ENCODE measurements at regions not wholly inside any gene's neighbourhood (a gene's known extent, or its start where the extent isn't known, plus 50 kb on each side); places are given as distances from the start of the nearest gene placed in this dataset.

DNA sequence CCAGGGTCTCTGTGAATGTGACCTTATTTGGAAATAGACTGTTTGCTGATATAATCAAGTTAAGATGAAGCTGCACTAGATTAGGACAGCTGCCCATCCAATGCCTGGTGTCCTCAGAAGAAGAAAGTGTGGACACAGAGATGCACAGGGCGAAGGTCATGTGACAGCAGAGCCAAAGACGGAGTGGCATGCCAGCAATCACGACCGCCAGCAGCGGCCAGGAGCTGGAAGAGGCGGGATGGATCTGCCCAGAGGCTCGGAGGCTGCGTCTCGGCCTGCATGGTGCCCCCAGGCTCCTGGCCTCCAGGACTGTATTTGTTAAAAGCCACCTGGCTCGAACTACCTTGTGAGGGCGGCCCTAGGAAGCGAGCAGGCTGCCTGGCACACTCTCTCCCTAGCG lies 76.5 kb downstream of the RFLNA start:
- Histone ChIP-seq H3K4me3 (ENCODE audit: low read length) (no peak overlapping the region), H3K27ac (ENCODE audit: low read length) (no peak overlapping the region), H3K36me3 (ENCODE audit: control insufficient read depth, insufficient read depth, low read length) (peaks cover 18% of the 10 kb centered on the region), H3K4me1 (ENCODE audit: control insufficient read depth, insufficient read depth, low read length) (no peaks in the 10 kb centered on the region), H3K9me3 (ENCODE audit: control insufficient read depth, insufficient read depth, low read length) (no peaks in the 10 kb centered on the region), H3K27me3 (ENCODE audit: control insufficient read depth, insufficient read depth, low read length) (no peaks in the 10 kb centered on the region)
- 98% methylated on average over 13 of the region's 13 CpGs for WGBS (ENCODE audit: insufficient coverage)
- Mint-ChIP-seq H3K27ac (no peak overlapping the region), H3K36me3 (no peaks in the 10 kb centered on the region), H3K4me1 (peaks cover 0 to 10% of the 10 kb centered on the region in 2 donors), H3K4me3 (no peak overlapping the region), H3K9me3 (no peaks in the 10 kb centered on the region), H3K27me3 (ENCODE audit: low read depth in 2 of 2) (no peaks in the 10 kb centered on the region)
- intact Hi-C loops (cut with micrococcal nuclease): no loop called here
- TF ChIP-seq, protein P1, sequence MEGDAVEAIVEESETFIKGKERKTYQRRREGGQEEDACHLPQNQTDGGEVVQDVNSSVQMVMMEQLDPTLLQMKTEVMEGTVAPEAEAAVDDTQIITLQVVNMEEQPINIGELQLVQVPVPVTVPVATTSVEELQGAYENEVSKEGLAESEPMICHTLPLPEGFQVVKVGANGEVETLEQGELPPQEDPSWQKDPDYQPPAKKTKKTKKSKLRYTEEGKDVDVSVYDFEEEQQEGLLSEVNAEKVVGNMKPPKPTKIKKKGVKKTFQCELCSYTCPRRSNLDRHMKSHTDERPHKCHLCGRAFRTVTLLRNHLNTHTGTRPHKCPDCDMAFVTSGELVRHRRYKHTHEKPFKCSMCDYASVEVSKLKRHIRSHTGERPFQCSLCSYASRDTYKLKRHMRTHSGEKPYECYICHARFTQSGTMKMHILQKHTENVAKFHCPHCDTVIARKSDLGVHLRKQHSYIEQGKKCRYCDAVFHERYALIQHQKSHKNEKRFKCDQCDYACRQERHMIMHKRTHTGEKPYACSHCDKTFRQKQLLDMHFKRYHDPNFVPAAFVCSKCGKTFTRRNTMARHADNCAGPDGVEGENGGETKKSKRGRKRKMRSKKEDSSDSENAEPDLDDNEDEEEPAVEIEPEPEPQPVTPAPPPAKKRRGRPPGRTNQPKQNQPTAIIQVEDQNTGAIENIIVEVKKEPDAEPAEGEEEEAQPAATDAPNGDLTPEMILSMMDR (IDR thresholded peaks at IDR 0.05): no peak
- ATAC-seq: no peak
- DNase-seq: no peak

GRCh38 chr12:124370851-124371250 lies 76.0 kb downstream of the RFLNA start:
- Mint-ChIP-seq H3K4me1 (peaks cover 3 to 13% of the 10 kb centered on the region in 2 donors), H3K27ac (peak overlapping the region in 1 of 2 donors; percentile 14), H3K27me3 (ENCODE audit: low read depth in 2 of 2) (no peaks in the 10 kb centered on the region), H3K4me3 (no peak overlapping the region), H3K36me3 (no peaks in the 10 kb centered on the region), H3K9me3 (no peaks in the 10 kb centered on the region)
- peaks cover 18% of the 10 kb centered on the region for H3K36me3 ChIP-seq (ENCODE audit: control insufficient read depth, insufficient read depth, low read length)
- no peaks in the 10 kb centered on the region for H3K4me1 ChIP-seq (ENCODE audit: control insufficient read depth, insufficient read depth, low read length)
- no peak for DNase-seq
- H3K4me3 ChIP-seq (ENCODE audit: low read length): no peak overlapping the region
- intact Hi-C loops (cut with micrococcal nuclease): no loop called here
- ATAC-seq: no peak
- WGBS (ENCODE audit: insufficient coverage): 95% methylated on average over 6 of the region's 7 CpGs
- H3K27ac ChIP-seq (ENCODE audit: low read length): no peak overlapping the region
- H3K27me3 ChIP-seq (ENCODE audit: control insufficient read depth, insufficient read depth, low read length): no peaks in the 10 kb centered on the region
- no peaks in the 10 kb centered on the region for H3K9me3 ChIP-seq (ENCODE audit: control insufficient read depth, insufficient read depth, low read length)
- TF ChIP-seq, protein P1 (IDR thresholded peaks at IDR 0.05): no peak

DNA sequence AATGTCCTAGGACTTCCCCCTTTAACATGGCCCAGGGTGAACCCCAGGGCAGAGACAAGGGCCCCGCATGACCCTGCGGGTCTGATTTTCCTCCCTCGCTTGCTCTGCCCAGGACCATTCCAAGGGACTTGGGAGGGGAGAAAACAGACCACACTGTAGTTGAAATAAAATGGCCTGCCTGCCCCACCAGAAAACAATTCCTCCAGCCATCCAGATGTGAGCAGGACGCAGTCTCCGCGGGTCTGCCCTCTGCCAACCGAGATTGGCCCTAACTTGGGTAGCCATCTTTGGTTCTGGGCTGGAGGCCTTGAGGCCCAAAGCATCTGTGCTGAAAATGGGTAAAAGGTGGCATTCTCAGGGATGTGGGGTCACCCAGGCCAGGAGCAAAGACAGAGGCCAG lies 75.5 kb downstream of the RFLNA start:
- 100% methylated on average over 7 of the region's 7 CpGs for WGBS (ENCODE audit: insufficient coverage)
- TF ChIP-seq, protein P1 (IDR thresholded peaks at IDR 0.05): no peak
- Histone ChIP-seq H3K4me3 (ENCODE audit: low read length) (no peak overlapping the region), H3K36me3 (ENCODE audit: control insufficient read depth, insufficient read depth, low read length) (peaks cover 18% of the 10 kb centered on the region), H3K4me1 (ENCODE audit: control insufficient read depth, insufficient read depth, low read length) (no peaks in the 10 kb centered on the region), H3K9me3 (ENCODE audit: control insufficient read depth, insufficient read depth, low read length) (no peaks in the 10 kb centered on the region), H3K27ac (ENCODE audit: low read length) (no peak overlapping the region), H3K27me3 (ENCODE audit: control insufficient read depth, insufficient read depth, low read length) (no peaks in the 10 kb centered on the region)
- H3K27ac Mint-ChIP-seq: peak overlapping the region in 1 of 2 donors; percentile 14
- intact Hi-C loops (cut with micrococcal nuclease): no loop called here
- no peak for DNase-seq
- H3K4me1 Mint-ChIP-seq: peaks cover 5 to 16% of the 10 kb centered on the region in 2 donors
- H3K36me3 Mint-ChIP-seq: no peaks in the 10 kb centered on the region
- H3K27me3 Mint-ChIP-seq (ENCODE audit: low read depth in 2 of 2): no peaks in the 10 kb centered on the region
- no peak overlapping the region for H3K4me3 Mint-ChIP-seq
- no peak for ATAC-seq
- no peaks in the 10 kb centered on the region for H3K9me3 Mint-ChIP-seq

DNA sequence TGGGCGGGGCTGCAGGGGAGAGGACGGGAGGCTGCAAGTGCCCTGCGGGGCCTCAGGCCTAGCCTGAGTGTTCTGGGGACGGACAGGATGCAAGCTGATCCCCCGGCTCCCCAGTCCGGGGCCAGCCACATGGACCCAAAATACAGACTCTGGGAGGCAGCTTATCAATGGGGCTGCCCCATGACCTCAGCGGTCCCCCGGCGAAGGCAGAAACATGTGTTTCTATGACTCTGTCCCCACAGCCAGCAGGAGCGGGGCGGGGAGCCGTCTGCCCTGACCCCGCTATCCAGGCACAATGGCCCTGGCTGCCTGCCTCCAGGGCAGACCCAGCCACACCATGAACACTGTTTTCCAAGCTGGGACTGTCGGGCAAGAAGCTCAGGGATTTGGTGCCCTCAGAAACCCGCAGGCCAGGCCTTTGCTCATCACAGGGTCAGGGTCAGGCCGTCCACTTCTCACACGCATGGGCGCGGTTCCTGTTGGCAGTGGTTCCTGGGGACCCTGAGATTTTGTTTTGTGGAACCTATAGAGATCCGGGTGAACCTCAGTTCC lies 75.0 kb downstream of the RFLNA start:
- Histone ChIP-seq H3K4me1 (ENCODE audit: control insufficient read depth, insufficient read depth, low read length) (no peaks in the 10 kb centered on the region), H3K27me3 (ENCODE audit: control insufficient read depth, insufficient read depth, low read length) (no peaks in the 10 kb centered on the region), H3K4me3 (ENCODE audit: low read length) (no peak overlapping the region), H3K27ac (ENCODE audit: low read length) (no peak overlapping the region), H3K9me3 (ENCODE audit: control insufficient read depth, insufficient read depth, low read length) (no peaks in the 10 kb centered on the region), H3K36me3 (ENCODE audit: control insufficient read depth, insufficient read depth, low read length) (peaks cover 18% of the 10 kb centered on the region)
- DNase-seq (no peak), ATAC-seq (no peak)
- Mint-ChIP-seq H3K4me3 (no peak overlapping the region), H3K36me3 (no peaks in the 10 kb centered on the region), H3K4me1 (peaks cover 5 to 14% of the 10 kb centered on the region in 2 donors), H3K9me3 (no peaks in the 10 kb centered on the region), H3K27ac (no peak overlapping the region), H3K27me3 (ENCODE audit: low read depth in 2 of 2) (no peaks in the 10 kb centered on the region)
- 96% methylated on average over 20 of the region's 20 CpGs for WGBS (ENCODE audit: insufficient coverage)
- TF ChIP-seq, protein P1 (IDR thresholded peaks at IDR 0.05): no peak
- intact Hi-C loops (cut with micrococcal nuclease): no loop called here
